Spinal cord (tissue), 9 donors: ENCODE measurements at regions not wholly inside any gene's neighbourhood (a gene's known extent, or its start where the extent isn't known, plus 50 kb on each side); places are given as distances from the start of the nearest gene placed in this dataset.

Experiments used
- DNase-seq, 6 donors: peaks; one replicate each; pipeline versions ENCODE4 v3.0.0 to v3.0.0-alpha.2; 2013 to 2015; ENCODE audit warnings: low spot score in 6 of 6, low read depth in 4 of 6
- H3K27ac ChIP-seq: one replicate; pipeline ENCODE4 v1.5.1; 2013; ENCODE audit warnings: low read depth, low read length, control low read depth
- H3K27me3 ChIP-seq: one replicate; pipeline ENCODE4 v1.6.1; 2013; ENCODE audit warnings: low read length; ENCODE audit not compliant: control insufficient read depth, insufficient read depth
- H3K36me3 ChIP-seq: one replicate; pipeline ENCODE4 v1.6.1; 2013; ENCODE audit warnings: low read length; ENCODE audit not compliant: control insufficient read depth, insufficient read depth
- H3K4me1 ChIP-seq: one replicate; pipeline ENCODE4 v1.6.1; 2013; ENCODE audit warnings: low read length; ENCODE audit not compliant: control insufficient read depth, insufficient read depth
- H3K4me3 ChIP-seq: one replicate; pipeline ENCODE4 v1.5.1; 2013; ENCODE audit warnings: low read depth, low read length, control low read depth
- H3K9me3 ChIP-seq: one replicate; pipeline ENCODE4 v1.6.1; 2013; ENCODE audit warnings: low read length; ENCODE audit not compliant: control insufficient read depth, insufficient read depth
- WGBS: methylation state at CpG from one replicate; pipeline ENCODE4 v1.1.5; 2013; ENCODE audit warnings: missing lambda C conversion rate; ENCODE audit not compliant: insufficient coverage; 5-methylcytosine and 5-hydroxymethylcytosine counted together
- donor health status: healthy.

DNA sequence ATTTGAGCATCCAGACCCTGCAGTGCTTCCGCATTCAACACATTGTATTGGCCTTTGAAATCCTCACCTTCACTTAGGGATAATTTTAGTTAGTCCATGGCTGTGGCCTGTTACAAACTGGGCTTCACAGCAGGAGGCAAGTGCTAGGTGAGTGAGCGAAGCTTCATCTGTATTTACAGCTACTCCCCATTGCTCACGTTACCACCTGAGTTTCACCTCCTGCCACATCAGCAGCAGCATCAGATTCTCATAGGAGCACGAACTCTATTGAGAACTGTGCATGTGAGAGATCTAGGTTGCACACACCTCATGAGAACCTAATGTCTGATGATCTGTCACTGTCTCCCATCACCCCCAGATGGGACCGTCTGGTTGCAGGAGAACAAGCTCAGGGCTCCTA is 222.1 kb upstream of the NR2F2 start:
- H3K27ac ChIP-seq, result no peak overlapping the region
- no peaks in the 10 kb centered on the region for H3K27me3 ChIP-seq
- no peak overlapping the region for H3K4me3 ChIP-seq
- H3K9me3 ChIP-seq, result no peaks in the 10 kb centered on the region
- 100% methylated on average over 1 of the region's 5 CpGs for WGBS
- H3K36me3 ChIP-seq, result no peaks in the 10 kb centered on the region
- DNase-seq, result no peak
- no peaks in the 10 kb centered on the region for H3K4me1 ChIP-seq

DNA sequence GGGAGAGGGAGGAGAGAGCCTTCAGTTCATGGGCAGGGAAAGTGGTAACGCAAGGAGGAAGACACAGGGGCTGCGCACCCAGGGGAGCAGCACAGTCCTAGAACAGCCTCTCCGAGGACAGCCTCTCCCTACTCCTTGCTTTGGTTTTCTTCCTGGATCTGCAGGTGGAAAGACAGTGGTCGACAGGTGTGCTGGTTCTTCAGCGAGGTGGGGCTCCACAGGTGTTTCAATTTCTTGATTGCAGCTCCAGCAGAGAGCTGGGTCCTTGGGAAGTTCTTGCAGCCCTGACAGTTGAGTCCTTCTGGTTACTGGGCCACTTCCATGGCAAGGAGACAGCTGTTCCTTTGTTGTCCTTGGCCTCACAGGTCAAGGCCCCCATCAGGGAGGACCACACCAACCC is 220.7 kb upstream of the NR2F2 start:
- WGBS, result 94% methylated on average over 5 of the region's 5 CpGs
- DNase-seq, result no peak
- Histone ChIP-seq H3K4me3 (no peak overlapping the region), H3K36me3 (no peaks in the 10 kb centered on the region), H3K27me3 (no peaks in the 10 kb centered on the region), H3K9me3 (no peaks in the 10 kb centered on the region), H3K27ac (no peak overlapping the region), H3K4me1 (no peaks in the 10 kb centered on the region)

DNA sequence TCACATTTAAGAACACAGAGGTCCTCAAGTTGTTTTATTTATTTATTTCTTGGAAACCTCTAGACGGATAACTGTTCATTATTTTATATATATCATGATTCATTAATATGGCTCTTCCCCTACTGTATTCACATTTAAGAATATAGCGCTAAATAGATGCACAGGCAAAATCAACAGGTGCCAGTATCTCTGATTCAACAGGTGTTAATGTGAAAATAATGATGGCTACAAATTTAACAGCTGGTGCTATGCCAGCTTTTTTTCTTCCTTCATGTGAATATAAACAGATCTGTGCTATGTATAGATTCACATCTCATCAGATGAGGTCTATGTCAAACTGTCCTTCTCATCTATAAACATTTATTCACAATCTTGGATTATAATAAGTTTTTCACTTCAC is 218.5 kb upstream of the NR2F2 start:
- no peak for DNase-seq
- Histone ChIP-seq H3K4me1 (no peaks in the 10 kb centered on the region), H3K36me3 (no peaks in the 10 kb centered on the region), H3K9me3 (no peaks in the 10 kb centered on the region), H3K27ac (no peak overlapping the region), H3K27me3 (no peaks in the 10 kb centered on the region), H3K4me3 (no peak overlapping the region)
- no CpG with 5 or more reads among the region's 2 CpGs for WGBS

DNA sequence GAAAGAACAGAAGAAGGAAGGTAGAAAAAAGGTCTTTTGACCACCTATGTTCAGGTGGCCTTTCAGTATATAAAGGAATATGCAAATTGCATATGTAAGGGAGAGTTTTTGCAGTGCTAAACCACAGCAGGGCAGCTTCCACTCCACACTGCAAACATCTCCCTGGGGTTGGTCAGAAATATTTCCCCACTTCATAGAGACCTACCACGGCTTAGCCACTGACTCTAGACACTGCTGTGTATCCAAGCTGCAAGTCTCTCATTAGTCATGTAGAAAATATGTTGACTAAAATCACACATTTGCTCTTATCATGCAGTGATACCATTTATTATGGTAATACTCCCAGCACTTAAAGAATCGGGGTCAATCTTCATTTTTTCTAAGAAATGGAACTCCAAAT is 214.9 kb upstream of the NR2F2 start:
- no peak for DNase-seq
- no peaks in the 10 kb centered on the region for H3K9me3 ChIP-seq
- H3K27me3 ChIP-seq, result no peaks in the 10 kb centered on the region
- no CpG with 5 or more reads among the region's 2 CpGs for WGBS
- no peaks in the 10 kb centered on the region for H3K4me1 ChIP-seq
- H3K36me3 ChIP-seq, result no peaks in the 10 kb centered on the region
- no peak overlapping the region for H3K27ac ChIP-seq
- H3K4me3 ChIP-seq, result no peak overlapping the region

DNA sequence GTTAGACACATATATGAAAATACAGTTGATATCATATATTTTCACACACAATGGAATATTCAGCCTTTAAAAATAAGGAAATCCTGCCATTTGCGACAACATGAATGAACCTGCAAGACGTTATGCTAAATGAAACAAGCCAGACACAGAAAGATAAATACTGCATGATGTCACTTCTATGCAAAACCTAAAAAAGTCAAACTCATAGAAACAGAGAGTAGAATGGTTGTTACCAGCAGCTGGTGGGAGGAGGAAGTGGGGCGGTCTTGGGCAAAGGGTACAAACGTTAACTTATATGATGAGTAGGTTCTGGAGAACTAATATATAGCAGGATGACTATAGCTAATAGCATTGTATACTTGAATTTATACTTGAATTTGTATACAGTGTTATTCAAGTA is 213.2 kb upstream of the NR2F2 start:
- H3K27me3 ChIP-seq, result no peaks in the 10 kb centered on the region
- WGBS, result no CpG with 5 or more reads among the region's 4 CpGs

DNA sequence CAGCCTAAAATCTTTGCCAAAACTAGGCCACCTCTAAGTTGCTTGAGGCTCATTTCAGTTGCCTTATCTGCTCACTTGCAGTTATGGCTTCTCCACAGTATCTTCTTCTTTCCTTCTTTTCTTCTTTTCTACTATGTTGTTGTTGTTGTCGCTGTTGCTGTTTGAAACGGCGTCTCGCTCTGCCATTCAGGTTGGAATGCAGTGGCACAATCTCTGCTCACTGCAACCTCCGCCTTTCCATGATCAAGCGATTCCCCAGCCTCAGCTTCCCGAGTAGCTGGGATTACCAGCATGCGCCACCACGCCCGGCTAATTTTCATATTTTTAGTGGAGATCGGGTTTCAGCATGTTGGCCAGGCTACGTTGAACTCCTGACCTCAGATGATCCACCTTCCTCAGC is 210.8 kb upstream of the NR2F2 start:
- no peaks in the 10 kb centered on the region for H3K27me3 ChIP-seq
- no peaks in the 10 kb centered on the region for H3K36me3 ChIP-seq
- no peak overlapping the region for H3K27ac ChIP-seq
- WGBS, result 91% methylated on average over 11 of the region's 12 CpGs
- no peaks in the 10 kb centered on the region for H3K4me1 ChIP-seq
- H3K9me3 ChIP-seq, result no peaks in the 10 kb centered on the region
- no peak for DNase-seq
- H3K4me3 ChIP-seq, result no peak overlapping the region

More for the DNA sequence above, 213.2 kb upstream of the NR2F2 start:
- H3K27ac ChIP-seq, result no peak overlapping the region
- no peak for DNase-seq
- no peak overlapping the region for H3K4me3 ChIP-seq
- H3K36me3 ChIP-seq, result no peaks in the 10 kb centered on the region
- no peaks in the 10 kb centered on the region for H3K9me3 ChIP-seq
- no peaks in the 10 kb centered on the region for H3K4me1 ChIP-seq

DNA sequence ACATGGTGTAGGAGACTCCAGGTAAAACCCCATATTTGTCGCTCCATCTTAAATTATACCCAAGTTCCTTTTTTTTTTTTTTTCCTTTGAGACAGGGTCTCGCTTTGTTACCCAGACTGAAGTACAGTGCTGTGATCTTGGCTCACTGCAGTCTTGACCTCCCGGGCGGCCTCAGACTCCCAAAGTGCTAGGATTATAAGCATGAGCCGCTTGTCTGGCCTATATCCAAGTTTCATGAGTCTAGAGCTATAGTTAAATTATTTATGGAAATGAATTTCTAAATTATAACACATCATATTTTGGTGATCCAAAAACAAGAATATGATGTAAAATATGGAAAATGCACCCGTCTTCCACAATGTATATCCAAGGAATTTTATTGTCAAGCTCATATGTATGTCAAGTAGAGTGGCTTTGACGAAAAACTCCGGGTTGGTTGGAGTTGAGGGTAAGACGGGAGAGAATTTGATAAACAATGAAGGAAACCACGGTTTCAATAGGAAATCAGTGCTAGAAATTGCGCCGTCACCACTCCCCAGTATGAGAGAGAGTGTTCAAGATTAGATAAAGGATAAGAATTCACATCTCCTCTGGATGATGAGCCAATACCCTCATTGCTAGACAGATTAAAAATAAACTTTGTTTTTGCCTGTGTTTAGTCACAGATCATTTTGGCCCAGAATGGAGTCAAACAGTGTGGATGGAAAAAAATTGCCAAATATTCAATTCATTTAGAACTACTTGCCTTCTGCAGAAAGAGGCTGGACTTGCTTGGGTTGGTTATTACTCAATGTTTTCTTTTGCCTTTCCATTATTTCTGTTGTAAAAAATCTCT is 209.2 kb upstream of the NR2F2 start:
- Histone ChIP-seq H3K36me3 (no peaks in the 10 kb centered on the region), H3K27ac (no peak overlapping the region), H3K27me3 (no peaks in the 10 kb centered on the region), H3K4me1 (no peaks in the 10 kb centered on the region), H3K4me3 (no peak overlapping the region), H3K9me3 (no peaks in the 10 kb centered on the region)
- WGBS, result 85% methylated on average over 4 of the region's 12 CpGs
- no peak for DNase-seq

DNA sequence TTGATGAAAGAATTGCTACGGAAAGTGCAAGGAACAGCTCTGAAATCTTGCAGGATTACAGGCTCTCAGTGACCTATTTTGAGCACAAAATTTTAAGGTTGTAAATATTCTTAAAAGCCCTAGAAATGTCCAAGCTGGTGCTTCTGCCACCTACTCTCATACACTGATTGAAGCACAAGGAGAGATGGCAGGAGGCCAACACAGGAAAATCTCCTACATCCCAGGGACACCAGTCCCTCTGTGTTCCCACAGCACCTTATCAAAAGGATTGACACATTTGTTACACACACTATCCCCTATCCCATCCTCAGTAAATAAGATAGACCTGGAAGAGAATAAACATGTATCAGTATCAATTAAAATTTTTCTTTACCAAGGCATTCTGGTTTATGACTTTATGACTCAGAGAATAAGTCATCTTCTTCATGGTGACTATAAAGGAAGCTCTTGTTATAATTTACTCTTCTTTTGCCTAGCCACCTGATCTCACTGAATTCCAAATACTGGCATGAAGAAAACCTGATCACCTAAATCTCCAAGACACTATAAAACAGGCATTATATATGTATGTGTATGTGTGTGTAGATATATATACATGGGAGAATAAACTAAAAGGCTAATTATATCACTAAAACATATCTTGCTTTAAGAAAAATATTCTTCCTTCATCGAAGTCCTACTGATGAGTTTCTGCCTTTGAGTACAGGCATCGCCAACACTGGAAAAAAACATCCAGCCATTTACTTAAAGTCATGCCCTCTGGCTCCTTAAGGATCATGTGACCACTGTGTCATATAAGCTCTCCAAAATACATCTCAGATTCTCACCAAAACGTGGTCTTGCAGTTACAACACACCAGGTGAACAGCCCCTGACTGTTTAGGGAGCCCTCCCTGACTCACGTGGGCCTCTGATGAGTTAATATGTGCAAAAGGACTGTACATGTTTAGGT is 208.1 kb upstream of the NR2F2 start:
- Histone ChIP-seq H3K36me3 (no peaks in the 10 kb centered on the region), H3K27ac (no peak overlapping the region), H3K4me3 (no peak overlapping the region), H3K27me3 (no peaks in the 10 kb centered on the region), H3K4me1 (no peaks in the 10 kb centered on the region), H3K9me3 (no peaks in the 10 kb centered on the region)
- no peak for DNase-seq
- 100% methylated on average over 2 of the region's 5 CpGs for WGBS

DNA sequence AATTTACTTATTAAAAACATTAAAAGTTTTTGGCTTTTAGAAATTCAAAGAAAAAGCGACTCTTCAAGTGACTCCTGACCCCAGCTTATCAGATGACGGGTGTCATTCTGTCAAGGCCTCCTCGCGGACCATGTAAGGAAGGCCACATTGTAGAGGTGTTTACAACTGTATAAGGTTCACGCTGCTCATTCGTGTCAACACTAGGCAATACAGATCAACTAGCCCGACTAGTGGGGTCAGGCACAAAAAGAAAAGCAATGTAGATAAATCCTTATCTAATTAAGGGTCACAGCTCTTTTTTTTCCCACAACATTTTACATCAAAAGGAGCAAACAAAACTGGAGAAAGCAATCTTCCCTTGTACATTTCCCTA is 207.5 kb upstream of the NR2F2 start:
- WGBS, result 88% methylated on average over 3 of the region's 7 CpGs
- Histone ChIP-seq H3K36me3 (no peaks in the 10 kb centered on the region), H3K27ac (no peak overlapping the region), H3K9me3 (no peaks in the 10 kb centered on the region), H3K27me3 (no peaks in the 10 kb centered on the region), H3K4me1 (no peaks in the 10 kb centered on the region), H3K4me3 (no peak overlapping the region)
- no peak for DNase-seq
